A549 (cell line): ENCODE measurements at regions not wholly inside any gene's neighbourhood (a gene's known extent, or its start where the extent isn't known, plus 50 kb on each side); places are given as distances from the start of the nearest gene placed in this dataset.
A peak's percentile ranks its signal among the peaks of the same experiment; 100 is the strongest.

ENCODE experiments used
- ATAC-seq, 2 experiments: fragments of 200-7000 bp in 1 of 2; fragments of >200 bp in 1 of 2; cut with Nextera tagmentation in 1 of 2; cut with Tn5 transposase in 1 of 2; 3 replicates each; pipeline versions ENCODE4 v1.8.0 to v1.9.1; 2018 to 2020; ENCODE audit warnings: mild to moderate bottlenecking in 1 of 2, moderate library complexity in 1 of 2
- CTCF ChIA-PET: fragments of 300-600 bp; sonication (Branson Sonifier 250); formaldehyde crosslinking; extraction: SDS; loops from one replicate; lab custom pipeline; 2021; ENCODE audit warnings: antibody characterized with exemption, inconsistent platforms; lab: Yijun Ruan, JAX
- POLR2A ChIA-PET: fragments of 350-600 bp; formaldehyde crosslinking; extraction: SDS; loops from one replicate; lab custom pipeline; 2021; ENCODE audit warnings: antibody characterized with exemption, inconsistent platforms; lab: Yijun Ruan, JAX
- DNase-seq, 2 experiments: peaks; one replicate each; pipeline versions ENCODE4 v3.0.0 to v3.0.0-alpha.2; 2011 to 2016; ENCODE audit warnings: low read depth in 1 of 2, low spot score in 1 of 2
- FAIRE-seq: peaks from 2 replicates; lab custom pipeline; 2011; peaks lifted over from hg19 to GRCh38; lab: Jason Lieb, UNC
- H3K27ac ChIP-seq, 2 experiments: fragments of >200 bp; sonication (Bioruptor Twin); formaldehyde crosslinking; 3 replicates each; pipeline ENCODE4 v1.5.1; 2016 to 2017
- H3K4me1 ChIP-seq: fragments of >200 bp; sonication (Bioruptor Twin); formaldehyde crosslinking; 3 replicates; pipeline ENCODE4 v1.6.1; 2016
- H3K4me2 ChIP-seq: fragments of >200 bp; sonication (Bioruptor Twin); formaldehyde crosslinking; 3 replicates; pipeline ENCODE4 v1.6.1; 2016
- H3K4me3 ChIP-seq: fragments of >200 bp; sonication (Bioruptor Twin); formaldehyde crosslinking; 3 replicates; pipeline ENCODE4 v1.5.1; 2016
- H3K9me3 ChIP-seq: fragments of >200 bp; sonication (Bioruptor Twin); formaldehyde crosslinking; 3 replicates; pipeline ENCODE4 v1.6.1; 2016
- ATOH8 ChIP-seq: fragments of 250-450 bp; sonication (Bioruptor Pico); IDR thresholded peaks from 2 replicates; pipeline ENCODE4 v1.5.0; 2020; ENCODE audit warnings: low read depth, mild to moderate bottlenecking, moderate library complexity
- BHLHE40 ChIP-seq: IDR thresholded peaks from 2 replicates; pipeline ENCODE4 v1.6.1; 2012; ENCODE audit warnings: low read depth, low read length, inconsistent platforms
- CBX8 ChIP-seq: fragments of 200-600 bp; sonication (generic); IDR thresholded peaks from 2 replicates; pipeline ENCODE4 v1.6.1; 2016
- CTCF ChIP-seq: fragments of >200 bp; sonication (Bioruptor Twin); formaldehyde crosslinking; IDR thresholded peaks from 3 replicates; pipeline ENCODE4 v1.5.1; 2016
- ELK1 ChIP-seq: fragments of 150-350 bp; IDR thresholded peaks from 2 replicates; pipeline ENCODE4 v1.6.1; 2014; ENCODE audit warnings: low read depth, mild to moderate bottlenecking, low read length
- GATA3 ChIP-seq: IDR thresholded peaks from 2 replicates; pipeline ENCODE4 v1.6.1; 2012; ENCODE audit warnings: borderline replicate concordance
- HDAC2 ChIP-seq: fragments of 200-600 bp; sonication (generic); IDR thresholded peaks from 2 replicates; pipeline ENCODE4 v1.6.1; 2016
- HOXA7 ChIP-seq: fragments of 250-450 bp; sonication (Bioruptor Pico); IDR thresholded peaks from 2 replicates; pipeline ENCODE4 v1.5.0; 2020; ENCODE audit warnings: mild to moderate bottlenecking, moderate library complexity
- HOXB13 ChIP-seq: fragments of 250-450 bp; sonication (Bioruptor Pico); IDR thresholded peaks from 2 replicates; pipeline ENCODE4 v1.5.0; 2020; ENCODE audit warnings: low read depth, mild to moderate bottlenecking, moderate library complexity
- JUNB ChIP-seq: fragments of >200 bp; sonication (Bioruptor Twin); formaldehyde crosslinking; IDR thresholded peaks from 2 replicates; pipeline ENCODE4 v1.6.1; 2016
- PBX3 ChIP-seq: IDR thresholded peaks from 2 replicates; pipeline ENCODE4 v1.6.1; 2012
- PHF8 ChIP-seq: fragments of 200-600 bp; sonication (generic); IDR thresholded peaks from 2 replicates; pipeline ENCODE4 v1.6.1; 2016; ENCODE audit warnings: low read depth, mild to moderate bottlenecking, antibody characterized with exemption, moderate library complexity, borderline replicate concordance
- POLR2A ChIP-seq: IDR thresholded peaks from 2 replicates; pipeline ENCODE4 v1.6.1; 2012; ENCODE audit warnings: mild to moderate bottlenecking, low read length
- POLR2AphosphoS2 ChIP-seq: conservative IDR thresholded peaks from 2 replicates; pipeline ENCODE4 v1.6.1; 2012; ENCODE audit warnings: low read length, improper control_type of control experiment, inconsistent platforms
- RAD21 ChIP-seq, 2 experiments: fragments of >200 bp in 1 of 2; sonication (Bioruptor Twin) in 1 of 2; formaldehyde crosslinking in 1 of 2; IDR thresholded peaks in 1 of 2; conservative IDR thresholded peaks in 1 of 2; 2 replicates in 1 of 2; 3 replicates in 1 of 2; pipeline ENCODE4 v1.6.1; 2012 to 2018; ENCODE audit warnings: inconsistent platforms in 1 of 2
- RARB ChIP-seq: fragments of 250-450 bp; sonication (Bioruptor Pico); IDR thresholded peaks from 2 replicates; pipeline ENCODE4 v1.8.0; 2021; ENCODE audit warnings: mild to moderate bottlenecking, moderate library complexity
- RCOR1 ChIP-seq: fragments of 150-350 bp; IDR thresholded peaks from 2 replicates; pipeline ENCODE4 v1.6.1; 2014; ENCODE audit warnings: antibody characterized with exemption, low read length, low read depth
- RFX5 ChIP-seq: fragments of 450-650 bp; IDR thresholded peaks from 2 replicates; pipeline ENCODE4 v1.7.1; 2014; ENCODE audit warnings: antibody characterized with exemption, mild to moderate bottlenecking, moderate library complexity
- RNF2 ChIP-seq: fragments of 200-600 bp; sonication (generic); IDR thresholded peaks from 2 replicates; pipeline ENCODE4 v1.6.1; 2016; ENCODE audit warnings: low read depth, mild to moderate bottlenecking, antibody characterized with exemption, moderate library complexity, borderline replicate concordance
- TFCP2L1 ChIP-seq: fragments of 250-450 bp; sonication (Bioruptor Pico); IDR thresholded peaks from 2 replicates; pipeline ENCODE4 v1.5.0; 2021; ENCODE audit warnings: mild to moderate bottlenecking
- TP53 ChIP-seq: fragments of 250-450 bp; sonication (Bioruptor Pico); IDR thresholded peaks from 2 replicates; pipeline ENCODE4 v1.5.0; 2021; ENCODE audit warnings: mild to moderate bottlenecking, moderate library complexity
- ZNF302 ChIP-seq: fragments of 250-450 bp; sonication (Bioruptor Pico); IDR thresholded peaks from 2 replicates; pipeline ENCODE4 v1.9.0; 2021; ENCODE audit warnings: inconsistent platforms, mild to moderate bottlenecking, moderate library complexity
- WGBS: methylation state at CpG from one replicate; pipeline ENCODE4 v1.1.6; 2017; ENCODE audit errors: missing lambda C conversion rate; 5-methylcytosine and 5-hydroxymethylcytosine counted together
- TF ChIP-seq, protein P1 (sequence below): fragments of 200-600 bp; sonication (generic); IDR thresholded peaks from 2 replicates; pipeline ENCODE4 v1.6.1; 2016; ENCODE audit warnings: antibody characterized with exemption, mild to moderate bottlenecking, moderate library complexity
- TF ChIP-seq, protein P2 (sequence below): IDR thresholded peaks from 2 replicates; pipeline ENCODE4 v1.6.1; 2012; ENCODE audit warnings: low read depth, borderline replicate concordance
- TF ChIP-seq, protein P3 (sequence below): fragments of >200 bp; sonication (Bioruptor Twin); formaldehyde crosslinking; IDR thresholded peaks from 2 replicates; pipeline ENCODE4 v1.6.1; 2016

GRCh38 chr2:150803689-150804398 is 316.4 kb upstream of the RND3 start:
- FAIRE-seq (no peak), DNase-seq (no peak), ATAC-seq (no peak)
- CTCF ChIA-PET: no interaction called here
- no peaks in the 10 kb centered on the region for H3K9me3 ChIP-seq
- 0 out of 6 replicates have a peak overlapping the region, but pooled peaks of 1 of the 2 experiments have one; percentile 10 for H3K27ac ChIP-seq
- no peaks in the 10 kb centered on the region for H3K4me1 ChIP-seq
- POLR2A ChIA-PET: no interaction called here
- H3K4me2 ChIP-seq: no peak overlapping the region
- no peak overlapping the region for H3K4me3 ChIP-seq
- no peak for TF ChIP-seq TFCP2L1 (CRISPR knock-in tag)
- no peak for TF ChIP-seq ZNF302 (CRISPR knock-in tag)
- TF ChIP-seq CBX8: no peak
- TF ChIP-seq HDAC2: no peak
- TF ChIP-seq ELK1: no peak
- TF ChIP-seq RCOR1: no peak
- no peak for TF ChIP-seq CTCF
- TF ChIP-seq, protein P1, sequence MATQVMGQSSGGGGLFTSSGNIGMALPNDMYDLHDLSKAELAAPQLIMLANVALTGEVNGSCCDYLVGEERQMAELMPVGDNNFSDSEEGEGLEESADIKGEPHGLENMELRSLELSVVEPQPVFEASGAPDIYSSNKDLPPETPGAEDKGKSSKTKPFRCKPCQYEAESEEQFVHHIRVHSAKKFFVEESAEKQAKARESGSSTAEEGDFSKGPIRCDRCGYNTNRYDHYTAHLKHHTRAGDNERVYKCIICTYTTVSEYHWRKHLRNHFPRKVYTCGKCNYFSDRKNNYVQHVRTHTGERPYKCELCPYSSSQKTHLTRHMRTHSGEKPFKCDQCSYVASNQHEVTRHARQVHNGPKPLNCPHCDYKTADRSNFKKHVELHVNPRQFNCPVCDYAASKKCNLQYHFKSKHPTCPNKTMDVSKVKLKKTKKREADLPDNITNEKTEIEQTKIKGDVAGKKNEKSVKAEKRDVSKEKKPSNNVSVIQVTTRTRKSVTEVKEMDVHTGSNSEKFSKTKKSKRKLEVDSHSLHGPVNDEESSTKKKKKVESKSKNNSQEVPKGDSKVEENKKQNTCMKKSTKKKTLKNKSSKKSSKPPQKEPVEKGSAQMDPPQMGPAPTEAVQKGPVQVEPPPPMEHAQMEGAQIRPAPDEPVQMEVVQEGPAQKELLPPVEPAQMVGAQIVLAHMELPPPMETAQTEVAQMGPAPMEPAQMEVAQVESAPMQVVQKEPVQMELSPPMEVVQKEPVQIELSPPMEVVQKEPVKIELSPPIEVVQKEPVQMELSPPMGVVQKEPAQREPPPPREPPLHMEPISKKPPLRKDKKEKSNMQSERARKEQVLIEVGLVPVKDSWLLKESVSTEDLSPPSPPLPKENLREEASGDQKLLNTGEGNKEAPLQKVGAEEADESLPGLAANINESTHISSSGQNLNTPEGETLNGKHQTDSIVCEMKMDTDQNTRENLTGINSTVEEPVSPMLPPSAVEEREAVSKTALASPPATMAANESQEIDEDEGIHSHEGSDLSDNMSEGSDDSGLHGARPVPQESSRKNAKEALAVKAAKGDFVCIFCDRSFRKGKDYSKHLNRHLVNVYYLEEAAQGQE: no peak
- no peak for TF ChIP-seq TP53 (CRISPR knock-in tag)
- TF ChIP-seq GATA3: no peak
- 39% methylated on average over 6 of the region's 6 CpGs for WGBS

DNA sequence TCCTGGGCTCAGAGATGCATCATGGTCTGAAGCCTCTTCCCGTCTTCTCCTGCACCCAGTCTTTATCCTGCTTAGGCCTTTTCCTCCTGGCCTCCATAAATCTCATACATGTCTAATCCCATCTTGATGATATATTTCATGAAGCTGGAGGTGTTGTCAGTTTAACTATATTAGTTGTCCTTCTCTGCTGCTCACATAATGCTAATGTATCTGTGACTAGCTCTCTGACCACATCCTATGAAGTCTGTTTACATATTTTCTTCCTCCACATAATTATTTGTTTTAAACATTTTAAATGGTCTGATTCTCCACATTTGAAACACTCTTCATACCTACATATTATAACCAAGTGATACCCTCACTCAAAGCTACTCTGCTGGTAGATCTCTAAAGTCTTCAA is 315.2 kb upstream of the RND3 start:
- Histone ChIP-seq H3K27ac (no peak overlapping the region), H3K4me3 (no peak overlapping the region), H3K4me1 (no peaks in the 10 kb centered on the region), H3K9me3 (no peaks in the 10 kb centered on the region), H3K4me2 (no peak overlapping the region)
- 90% methylated on average over 1 of the region's 1 CpG for WGBS
- no peak for ATAC-seq
- TF ChIP-seq BHLHE40 (no peak), RFX5 (no peak), PHF8 (no peak), PBX3 (no peak), ATOH8 (no peak), RARB (no peak), RAD21 (conservative IDR thresholded peaks at IDR 0.05 in 1 of 2, IDR thresholded peaks at IDR 0.05 in 1 of 2) (no peak), CTCF (no peak), ZNF302 (CRISPR knock-in tag) (no peak), HOXB13 (CRISPR knock-in tag) (no peak), HOXA7 (no peak), RNF2 (no peak), POLR2AphosphoS2 (no peak), RCOR1 (no peak), JUNB (no peak), POLR2A (no peak)
- TF ChIP-seq, protein P2, sequence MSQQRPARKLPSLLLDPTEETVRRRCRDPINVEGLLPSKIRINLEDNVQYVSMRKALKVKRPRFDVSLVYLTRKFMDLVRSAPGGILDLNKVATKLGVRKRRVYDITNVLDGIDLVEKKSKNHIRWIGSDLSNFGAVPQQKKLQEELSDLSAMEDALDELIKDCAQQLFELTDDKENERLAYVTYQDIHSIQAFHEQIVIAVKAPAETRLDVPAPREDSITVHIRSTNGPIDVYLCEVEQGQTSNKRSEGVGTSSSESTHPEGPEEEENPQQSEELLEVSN: no peak
- TF ChIP-seq, protein P3, sequence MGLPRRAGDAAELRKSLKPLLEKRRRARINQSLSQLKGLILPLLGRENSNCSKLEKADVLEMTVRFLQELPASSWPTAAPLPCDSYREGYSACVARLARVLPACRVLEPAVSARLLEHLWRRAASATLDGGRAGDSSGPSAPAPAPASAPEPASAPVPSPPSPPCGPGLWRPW: no peak
- FAIRE-seq: no peak
- CTCF ChIA-PET: no interaction called here
- POLR2A ChIA-PET: no interaction called here
- no peak for DNase-seq
